ENCODE measurements at regions not wholly inside any gene's neighbourhood (a gene's known extent, or its start where the extent isn't known, plus 50 kb on each side); places are given as distances from the start of the nearest gene placed in this dataset.

DNA sequence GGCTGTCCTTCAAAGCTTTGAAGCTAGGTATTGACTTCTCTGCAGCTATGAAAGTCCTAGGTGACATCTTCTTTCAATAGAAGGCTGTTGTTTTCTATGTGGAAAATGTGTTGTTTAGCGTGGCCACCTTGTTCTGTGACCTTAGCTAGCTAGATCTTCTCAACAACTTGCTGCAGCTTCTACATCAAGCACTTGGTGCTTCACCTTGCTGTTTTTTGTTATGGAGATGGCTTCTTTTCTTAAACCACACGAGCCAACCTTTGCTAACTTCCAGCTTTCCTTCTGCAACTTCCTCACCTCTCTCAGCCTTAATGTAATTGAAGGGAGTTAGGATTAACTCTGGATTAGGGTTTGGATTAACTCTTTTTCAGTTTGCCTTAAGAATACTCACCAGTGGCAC lies 128.6 kb upstream of the MMS22L start:
- TF ChIP-seq, protein P1, sequence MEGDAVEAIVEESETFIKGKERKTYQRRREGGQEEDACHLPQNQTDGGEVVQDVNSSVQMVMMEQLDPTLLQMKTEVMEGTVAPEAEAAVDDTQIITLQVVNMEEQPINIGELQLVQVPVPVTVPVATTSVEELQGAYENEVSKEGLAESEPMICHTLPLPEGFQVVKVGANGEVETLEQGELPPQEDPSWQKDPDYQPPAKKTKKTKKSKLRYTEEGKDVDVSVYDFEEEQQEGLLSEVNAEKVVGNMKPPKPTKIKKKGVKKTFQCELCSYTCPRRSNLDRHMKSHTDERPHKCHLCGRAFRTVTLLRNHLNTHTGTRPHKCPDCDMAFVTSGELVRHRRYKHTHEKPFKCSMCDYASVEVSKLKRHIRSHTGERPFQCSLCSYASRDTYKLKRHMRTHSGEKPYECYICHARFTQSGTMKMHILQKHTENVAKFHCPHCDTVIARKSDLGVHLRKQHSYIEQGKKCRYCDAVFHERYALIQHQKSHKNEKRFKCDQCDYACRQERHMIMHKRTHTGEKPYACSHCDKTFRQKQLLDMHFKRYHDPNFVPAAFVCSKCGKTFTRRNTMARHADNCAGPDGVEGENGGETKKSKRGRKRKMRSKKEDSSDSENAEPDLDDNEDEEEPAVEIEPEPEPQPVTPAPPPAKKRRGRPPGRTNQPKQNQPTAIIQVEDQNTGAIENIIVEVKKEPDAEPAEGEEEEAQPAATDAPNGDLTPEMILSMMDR (IDR thresholded peaks at IDR 0.05), result no peak
- no peak overlapping the region for H3K27ac ChIP-seq
- H3K27me3 ChIP-seq, result no peaks in the 10 kb centered on the region
- H3K36me3 ChIP-seq, result no peaks in the 10 kb centered on the region
- ATAC-seq (no peak), DNase-seq (no peak)
- H3K4me3 ChIP-seq, result no peak overlapping the region
- no peaks in the 10 kb centered on the region for H3K9me3 ChIP-seq
- intact Hi-C loops (cut with DNase I), result no loop called here
- no peaks in the 10 kb centered on the region for H3K4me1 ChIP-seq

DNA sequence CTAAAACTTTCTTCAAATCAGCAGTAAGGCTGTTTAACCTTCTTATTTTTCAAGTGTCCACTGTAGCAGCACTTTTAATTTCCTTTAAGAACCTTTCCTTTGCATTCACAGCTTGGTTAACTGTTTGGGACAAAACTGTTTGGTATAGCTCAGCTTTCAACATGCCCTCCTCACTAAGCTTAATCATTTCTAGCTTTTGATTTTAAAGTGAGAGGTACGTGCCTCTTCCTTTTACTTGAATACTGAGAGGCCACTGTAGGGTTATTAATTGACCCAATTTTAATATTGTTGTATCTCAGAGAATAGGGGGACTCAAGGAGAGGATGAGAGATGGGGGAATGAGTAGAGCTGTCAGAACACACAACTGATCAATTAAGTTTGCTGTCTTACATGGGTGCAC lies 129.5 kb upstream of the MMS22L start:
- Histone ChIP-seq H3K36me3 (no peaks in the 10 kb centered on the region), H3K27me3 (no peaks in the 10 kb centered on the region), H3K4me3 (no peak overlapping the region), H3K9me3 (no peaks in the 10 kb centered on the region), H3K4me1 (no peaks in the 10 kb centered on the region), H3K27ac (no peak overlapping the region)
- TF ChIP-seq, protein P1 (IDR thresholded peaks at IDR 0.05), result no peak
- DNase-seq (no peak), ATAC-seq (no peak)
- intact Hi-C loops (cut with DNase I), result no loop called here

DNA sequence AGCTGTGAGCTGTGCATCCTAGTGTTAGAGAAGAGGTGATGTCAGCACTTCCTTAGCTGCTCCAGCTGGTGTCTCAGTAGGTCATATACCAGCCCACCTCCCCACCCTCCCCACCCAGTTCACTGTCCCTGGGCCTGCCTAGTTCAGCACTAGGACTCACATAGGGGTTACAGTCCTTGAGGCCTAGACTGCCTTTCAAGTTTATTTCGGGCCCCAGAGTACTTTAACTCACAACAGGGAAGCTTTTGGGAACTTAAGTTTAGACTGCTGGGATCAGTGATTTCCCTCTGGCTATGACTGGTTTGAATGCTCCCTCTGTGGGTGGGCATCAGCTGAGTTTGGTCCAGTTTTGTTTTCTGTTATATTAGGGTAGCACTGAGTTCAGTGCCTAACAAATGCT lies 139.2 kb upstream of the MMS22L start:
- no peaks in the 10 kb centered on the region for H3K4me1 ChIP-seq
- ATAC-seq (no peak), DNase-seq (no peak)
- no peaks in the 10 kb centered on the region for H3K9me3 ChIP-seq
- no peaks in the 10 kb centered on the region for H3K36me3 ChIP-seq
- H3K4me3 ChIP-seq, result no peak overlapping the region
- H3K27me3 ChIP-seq, result no peaks in the 10 kb centered on the region
- H3K27ac ChIP-seq, result no peak overlapping the region
- TF ChIP-seq, protein P1 (IDR thresholded peaks at IDR 0.05), result no peak
- intact Hi-C loops (cut with DNase I), result no loop called here

DNA sequence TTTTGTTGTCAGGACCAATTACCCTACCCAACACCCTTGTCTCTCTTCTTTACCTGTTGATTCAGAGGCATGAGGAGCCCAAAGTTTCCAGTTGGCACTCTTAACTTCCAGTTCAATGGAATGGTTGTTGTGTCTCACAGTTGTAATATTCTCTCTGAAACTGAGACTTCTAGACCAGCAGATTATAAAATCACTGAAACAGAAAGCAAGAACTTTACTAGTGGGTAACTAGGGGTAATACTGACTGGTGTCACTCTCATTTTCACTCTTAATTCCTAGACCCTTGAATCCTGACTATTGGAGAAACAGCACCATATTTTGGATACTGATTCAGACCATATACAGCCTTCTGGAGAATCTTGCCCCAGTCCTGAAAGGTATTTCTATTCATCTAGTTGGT lies 140.2 kb upstream of the MMS22L start:
- Histone ChIP-seq H3K27me3 (no peaks in the 10 kb centered on the region), H3K4me3 (no peak overlapping the region), H3K27ac (no peak overlapping the region)

DNA sequence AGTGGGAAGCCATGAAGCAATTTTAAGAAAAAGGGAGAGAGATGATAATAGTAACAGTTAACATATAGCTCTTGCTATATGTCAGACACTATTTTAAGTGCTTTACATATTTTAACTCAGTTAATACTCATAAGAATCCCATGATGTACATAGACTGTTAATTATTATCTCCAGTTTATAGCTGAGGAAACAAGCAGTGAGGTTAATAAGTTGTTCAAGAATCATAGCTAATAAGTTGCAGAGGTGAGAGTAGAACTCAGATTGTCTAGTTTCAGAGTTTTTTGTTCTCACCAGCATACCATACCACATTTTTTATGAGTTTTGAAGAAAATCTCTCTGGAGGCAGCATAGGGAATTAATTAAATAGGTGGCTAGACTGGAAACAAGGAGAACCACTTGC lies 144.6 kb upstream of the MMS22L start:
- Histone ChIP-seq H3K4me3 (no peak overlapping the region), H3K27me3 (no peaks in the 10 kb centered on the region), H3K36me3 (no peaks in the 10 kb centered on the region), H3K9me3 (no peaks in the 10 kb centered on the region), H3K27ac (no peak overlapping the region), H3K4me1 (no peaks in the 10 kb centered on the region)
- ATAC-seq (no peak), DNase-seq (no peak)
- intact Hi-C loops (cut with DNase I), result no loop called here
- TF ChIP-seq, protein P1 (IDR thresholded peaks at IDR 0.05), result no peak

More for the DNA sequence above, 140.2 kb upstream of the MMS22L start:
- no peaks in the 10 kb centered on the region for H3K9me3 ChIP-seq
- no peaks in the 10 kb centered on the region for H3K4me1 ChIP-seq
- ATAC-seq (no peak), DNase-seq (no peak)
- no peaks in the 10 kb centered on the region for H3K36me3 ChIP-seq
- intact Hi-C loops (cut with DNase I), result no loop called here
- TF ChIP-seq, protein P1 (IDR thresholded peaks at IDR 0.05), result no peak

Data from left lung (tissue), 4 donors.